RWPE1 (cell line): ENCODE measurements at regions not wholly inside any gene's neighbourhood (a gene's known extent, or its start where the extent isn't known, plus 50 kb on each side); places are given as distances from the start of the nearest gene placed in this dataset.

Experiments
- CTCF ChIA-PET: fragments of 350-600 bp; sonication (Branson Sonifier 250); formaldehyde crosslinking; extraction: SDS; loops from one replicate; lab custom pipeline; 2021; lab: Yijun Ruan, JAX
- POLR2A ChIA-PET: fragments of 400-600 bp; formaldehyde crosslinking; extraction: SDS; loops from one replicate; lab custom pipeline; 2020; ENCODE audit warnings: antibody characterized with exemption; ENCODE audit not compliant: low non-redundant PET; lab: Yijun Ruan, JAX
- DNase-seq: peaks from one replicate; pipeline ENCODE4 v3.0.0; 2012; ENCODE audit warnings: low spot score
- H3K27ac ChIP-seq: fragments of 450-650 bp; 2 replicates; pipeline ENCODE4 v1.5.1; 2017
- TF ChIP-seq, protein P1 (sequence below): fragments of 450-650 bp; conservative IDR thresholded peaks from 2 replicates; pipeline ENCODE4 v1.5.1; 2017; ENCODE audit warnings: low read depth, mild to moderate bottlenecking

DNA sequence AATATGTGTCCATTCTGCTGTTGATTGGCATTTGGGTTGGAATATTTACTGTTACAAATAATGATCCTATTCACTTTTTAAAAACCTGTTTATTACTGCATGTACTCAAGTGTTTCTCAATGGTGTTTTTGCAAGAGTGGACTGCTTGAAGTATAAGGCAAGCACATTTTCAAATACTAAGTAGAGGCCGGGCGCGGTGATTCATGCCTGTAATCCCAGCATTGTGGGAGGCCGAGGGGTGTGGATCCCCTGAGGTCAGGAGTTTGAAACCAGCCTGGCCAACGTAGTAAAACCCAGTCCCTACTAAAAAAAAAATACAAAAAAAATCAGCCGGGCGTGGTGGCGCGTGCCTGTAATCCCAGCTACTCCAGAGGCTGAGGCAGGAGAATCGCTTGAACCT, 276.9 kb upstream of the ADGRL4 start:
- H3K27ac ChIP-seq = no peak overlapping the region
- ChIA-PET POLR2A (no interaction called here), CTCF (no interaction called here)
- TF ChIP-seq, protein P1, sequence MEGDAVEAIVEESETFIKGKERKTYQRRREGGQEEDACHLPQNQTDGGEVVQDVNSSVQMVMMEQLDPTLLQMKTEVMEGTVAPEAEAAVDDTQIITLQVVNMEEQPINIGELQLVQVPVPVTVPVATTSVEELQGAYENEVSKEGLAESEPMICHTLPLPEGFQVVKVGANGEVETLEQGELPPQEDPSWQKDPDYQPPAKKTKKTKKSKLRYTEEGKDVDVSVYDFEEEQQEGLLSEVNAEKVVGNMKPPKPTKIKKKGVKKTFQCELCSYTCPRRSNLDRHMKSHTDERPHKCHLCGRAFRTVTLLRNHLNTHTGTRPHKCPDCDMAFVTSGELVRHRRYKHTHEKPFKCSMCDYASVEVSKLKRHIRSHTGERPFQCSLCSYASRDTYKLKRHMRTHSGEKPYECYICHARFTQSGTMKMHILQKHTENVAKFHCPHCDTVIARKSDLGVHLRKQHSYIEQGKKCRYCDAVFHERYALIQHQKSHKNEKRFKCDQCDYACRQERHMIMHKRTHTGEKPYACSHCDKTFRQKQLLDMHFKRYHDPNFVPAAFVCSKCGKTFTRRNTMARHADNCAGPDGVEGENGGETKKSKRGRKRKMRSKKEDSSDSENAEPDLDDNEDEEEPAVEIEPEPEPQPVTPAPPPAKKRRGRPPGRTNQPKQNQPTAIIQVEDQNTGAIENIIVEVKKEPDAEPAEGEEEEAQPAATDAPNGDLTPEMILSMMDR = no peak
- DNase-seq = no peak

DNA sequence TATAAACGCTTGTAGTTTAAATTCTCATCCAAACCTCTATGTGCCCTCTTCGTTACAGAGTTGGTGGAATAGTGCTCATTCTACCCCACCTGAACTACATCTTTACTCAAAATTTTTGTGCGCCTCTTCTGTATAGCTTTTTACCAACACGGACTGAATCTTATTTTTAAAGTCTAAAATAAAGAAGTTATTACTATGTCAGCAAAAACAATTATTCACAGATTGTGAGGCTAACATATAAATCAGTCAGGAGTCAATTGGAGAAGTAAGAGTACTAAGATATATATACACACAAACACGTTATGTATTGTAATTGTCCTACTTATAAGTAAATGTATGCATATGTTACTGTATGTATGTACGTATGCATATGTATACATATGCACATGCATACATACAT, 274.9 kb upstream of the ADGRL4 start:
- no peak overlapping the region for H3K27ac ChIP-seq
- TF ChIP-seq, protein P1 = no peak
- POLR2A ChIA-PET = no interaction called here
- CTCF ChIA-PET = no interaction called here
- no peak for DNase-seq

DNA sequence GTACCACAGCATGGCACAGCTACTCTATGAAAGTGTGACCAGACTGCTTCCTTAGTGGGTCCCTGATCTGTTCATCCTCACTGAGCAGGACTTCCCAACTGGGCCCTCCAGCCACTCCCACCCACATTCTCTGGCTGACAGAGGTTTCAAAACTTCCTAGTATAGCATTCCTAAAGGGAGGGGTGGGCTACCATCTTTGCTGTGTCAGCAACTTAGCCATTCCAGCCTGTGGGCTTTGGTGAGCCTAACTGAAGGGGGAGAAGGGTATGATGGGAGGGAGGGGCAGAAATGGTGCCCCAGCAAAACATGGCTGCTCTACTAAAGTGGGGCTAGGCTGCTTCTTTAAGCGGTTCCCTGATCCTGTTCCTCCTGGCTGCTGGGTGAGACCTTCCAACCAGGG, 265.2 kb upstream of the ADGRL4 start:
- CTCF ChIA-PET = no interaction called here
- POLR2A ChIA-PET = no interaction called here
- TF ChIP-seq, protein P1 = no peak
- DNase-seq = no peak
- no peak overlapping the region for H3K27ac ChIP-seq

DNA sequence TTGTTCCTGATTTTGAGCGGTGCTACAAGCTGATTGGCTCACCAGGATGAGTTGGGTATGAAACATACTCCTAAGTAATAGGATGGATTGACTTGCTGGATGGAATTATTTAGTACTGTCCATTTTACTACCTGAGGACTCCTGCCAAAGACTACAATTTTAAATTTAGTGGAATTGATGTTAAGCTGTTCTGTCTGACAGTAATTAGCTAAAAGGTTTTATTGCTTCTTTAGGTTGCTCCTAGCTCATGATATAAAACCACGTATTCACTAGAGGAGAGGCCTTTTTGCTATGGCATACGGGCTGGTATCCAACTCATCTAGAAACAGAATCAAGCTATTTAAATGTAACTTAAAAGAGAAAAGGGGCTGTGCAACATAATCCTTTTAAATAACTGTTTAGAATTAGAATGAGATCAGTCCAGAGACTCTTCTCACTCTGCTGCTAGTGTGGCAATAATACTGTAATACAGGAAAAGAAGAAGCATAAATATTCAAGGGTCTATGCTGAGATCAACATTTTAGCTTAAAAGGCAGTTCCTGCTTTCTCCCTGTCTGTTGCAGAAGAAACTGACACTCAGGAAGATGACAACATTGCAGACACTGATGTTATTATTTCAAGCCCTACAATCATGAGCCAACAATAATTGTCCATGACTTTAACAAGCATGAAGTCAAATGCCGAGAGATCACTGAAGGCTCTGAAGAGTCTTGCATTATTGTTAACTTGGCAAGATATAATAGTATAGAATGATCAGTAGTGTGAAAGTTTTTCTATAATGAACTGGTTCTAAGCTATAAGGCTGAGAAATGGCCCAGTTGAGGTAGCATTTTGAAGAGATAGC, 258.7 kb upstream of the ADGRL4 start:
- POLR2A ChIA-PET = no interaction called here
- TF ChIP-seq, protein P1 = no peak
- CTCF ChIA-PET = interaction anchor here (0.7 kb wide), 1 partner anchor 99 kb away, joined by 3 read pairs; no protein-coding TSS in a partner anchor
- no peak overlapping the region for H3K27ac ChIP-seq
- no peak for DNase-seq

DNA sequence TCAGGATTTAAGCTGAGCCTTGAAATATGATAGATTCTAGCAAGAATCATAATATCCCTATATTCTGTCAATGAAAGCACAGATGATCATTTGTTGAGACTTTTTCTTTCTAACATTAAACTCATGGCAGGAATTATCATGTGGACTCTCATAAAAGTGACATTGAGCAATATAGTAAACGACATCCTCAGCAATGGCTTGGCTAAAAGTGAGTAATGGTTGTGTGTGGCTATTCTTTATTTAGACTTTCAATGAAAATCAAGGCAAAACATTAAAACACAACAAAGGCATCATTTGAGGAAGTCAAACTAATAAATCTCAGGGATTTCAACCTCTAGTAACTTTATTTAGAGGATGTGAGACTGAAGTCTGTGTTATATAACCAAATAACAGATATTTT, 257.8 kb upstream of the ADGRL4 start:
- CTCF ChIA-PET = no interaction called here
- no peak for DNase-seq
- TF ChIP-seq, protein P1 = no peak
- POLR2A ChIA-PET = no interaction called here
- H3K27ac ChIP-seq = no peak overlapping the region

DNA sequence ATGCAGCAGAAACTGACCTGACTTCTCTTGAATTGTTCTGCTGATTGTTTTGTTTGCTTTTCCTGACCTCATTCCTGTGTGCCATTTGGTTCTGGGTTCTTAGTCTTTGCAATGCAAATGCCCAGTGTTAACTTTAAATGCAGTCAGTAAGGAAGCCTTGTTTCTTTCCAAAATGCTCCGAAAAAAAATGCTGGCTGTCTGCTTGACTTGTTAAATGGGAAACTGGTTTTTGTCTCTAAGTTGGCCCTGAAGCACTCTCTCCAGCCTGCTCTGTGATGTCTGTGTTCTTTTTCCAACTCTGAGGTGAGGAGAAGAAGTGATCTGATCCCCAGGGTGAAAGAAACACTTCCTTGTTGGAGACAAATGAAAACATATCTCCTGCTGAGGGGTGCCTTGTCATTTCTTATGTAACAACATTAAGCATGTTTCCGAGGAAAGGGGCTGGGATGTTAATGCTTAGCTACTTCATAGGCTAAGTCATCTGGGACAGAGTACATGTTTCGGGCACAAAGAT, 256.3 kb upstream of the ADGRL4 start:
- TF ChIP-seq, protein P1 = no peak
- ChIA-PET CTCF (no interaction called here), POLR2A (no interaction called here)

More for the DNA sequence above, 256.3 kb upstream of the ADGRL4 start:
- DNase-seq = no peak
- no peak overlapping the region for H3K27ac ChIP-seq
